HG03135 (cell line): ENCODE measurements at regions not wholly inside any gene's neighbourhood (a gene's known extent, or its start where the extent isn't known, plus 50 kb on each side); places are given as distances from the start of the nearest gene placed in this dataset.
"Not testable (repeated sequence)": the region's sequence is repeated elsewhere in the genome, so short reads cannot be mapped to it uniquely, and the experiment has no call there.

Source experiments
- ATAC-seq: cut with Tn5 transposase; IDR thresholded peaks from one replicate; pipeline ENCODE4 v1.9.1; 2021; ENCODE audit warnings: mild to moderate bottlenecking, moderate library complexity; ENCODE audit not compliant: unreplicated experiment

- no peak for ATAC-seq
Observed at GRCh38 chr10:56537984-56538383, 176.9 kb upstream of the ZWINT start.

- ATAC-seq: no peak
Observed at GRCh38 chr10:56522166-56522565, 161.1 kb upstream of the ZWINT start.

GRCh38 chr10:56508562-56508961 lies 147.5 kb upstream of the ZWINT start:
- ATAC-seq: no peak

DNA sequence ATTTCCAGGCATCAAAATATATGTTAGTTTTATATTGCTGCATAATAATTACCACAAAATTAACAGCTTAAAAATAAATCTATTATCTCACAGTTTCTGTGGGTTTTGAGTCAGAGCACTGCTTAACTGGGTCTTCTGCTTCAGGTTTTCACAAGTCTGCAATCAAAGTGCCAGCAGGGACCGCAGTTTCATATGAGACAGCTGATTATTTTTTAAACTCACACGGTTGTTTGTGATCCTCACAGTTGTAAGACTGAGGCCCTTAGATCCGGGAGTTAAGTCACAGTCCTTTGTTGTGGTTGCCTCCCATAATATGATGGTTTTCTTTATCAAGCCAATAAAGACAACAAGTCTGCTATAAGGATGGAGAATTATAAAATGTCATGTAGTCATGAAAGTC lies 146.0 kb upstream of the ZWINT start:
- ATAC-seq: no peak

DNA sequence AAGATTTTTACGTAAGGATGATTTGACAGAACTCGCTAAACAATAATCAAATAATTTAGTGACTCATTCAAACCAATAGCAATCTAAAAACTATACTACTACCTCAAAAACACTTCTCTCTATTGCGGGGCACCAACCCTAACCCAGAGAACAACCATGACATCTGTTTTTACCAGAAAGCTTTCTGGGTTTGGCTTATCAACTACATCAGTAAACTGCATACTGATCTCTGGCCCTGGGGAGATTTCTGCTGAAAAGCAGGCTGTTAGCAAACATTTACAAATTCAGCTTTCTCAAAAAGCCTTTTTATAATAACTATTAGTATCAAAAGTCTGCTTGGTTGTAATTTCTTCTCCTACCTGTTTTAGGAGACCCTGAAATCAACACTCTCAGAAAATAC lies 144.5 kb upstream of the ZWINT start:
- no peak for ATAC-seq

DNA sequence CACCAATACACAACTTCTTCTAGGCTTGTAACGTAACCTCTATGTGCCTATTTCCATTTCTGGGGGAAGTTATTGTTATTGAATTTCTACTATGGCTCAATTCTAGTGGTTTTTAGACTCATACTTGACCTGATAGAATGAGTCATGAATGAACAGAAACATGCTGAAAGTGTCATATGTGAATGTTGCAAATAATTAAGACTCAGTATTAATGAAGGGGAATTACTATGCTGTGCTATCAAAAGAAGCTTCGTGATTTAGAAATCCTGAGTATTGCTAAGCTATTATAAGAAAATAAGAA lies 135.1 kb upstream of the ZWINT start:
- no peak for ATAC-seq

DNA sequence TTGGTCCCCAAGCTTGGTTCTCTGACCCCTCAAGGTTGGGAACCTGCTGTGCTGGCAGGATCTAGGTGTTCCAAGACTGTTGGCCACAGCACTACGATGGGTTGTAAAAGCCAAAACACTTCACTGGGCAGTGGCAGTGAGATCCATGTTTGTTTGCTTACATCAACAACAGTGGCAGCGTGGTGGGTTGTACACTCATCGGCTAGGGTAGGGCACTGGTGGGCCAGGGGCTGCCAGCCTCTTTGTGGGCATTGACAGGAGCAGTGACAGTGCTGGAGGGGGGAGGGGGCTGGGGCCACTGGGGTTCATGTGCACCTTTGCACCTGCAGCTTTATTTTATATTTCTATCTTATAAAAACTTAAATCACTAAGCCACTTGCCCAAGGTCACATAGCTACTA lies 126.7 kb upstream of the ZWINT start:
- ATAC-seq: no peak

GRCh38 chr10:56481521-56482091 lies 120.5 kb upstream of the ZWINT start:
- no peak for ATAC-seq

DNA sequence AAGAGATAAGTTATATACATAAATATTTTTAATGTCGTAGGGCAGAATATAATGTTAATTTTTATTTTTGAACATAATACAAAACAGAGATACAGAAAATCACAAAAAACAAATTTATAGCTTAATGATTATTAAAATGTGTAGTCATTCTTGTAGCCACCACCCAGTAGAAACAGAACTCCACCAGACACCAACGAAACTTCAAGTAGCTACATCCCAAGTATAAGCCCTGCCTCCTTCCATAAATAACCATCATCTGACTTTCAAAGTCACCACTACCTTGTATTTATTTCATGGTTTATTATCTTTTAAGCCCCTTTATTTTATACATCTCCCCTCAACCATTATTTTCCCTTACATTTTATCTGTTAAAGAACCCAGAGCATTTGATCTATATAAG lies 111.9 kb upstream of the ZWINT start:
- ATAC-seq: no peak

- ATAC-seq: no peak
Observed at GRCh38 chr10:56470701-56471100, 109.6 kb upstream of the ZWINT start.

- no peak for ATAC-seq
Observed at GRCh38 chr10:56469482-56469881, 108.4 kb upstream of the ZWINT start.

DNA sequence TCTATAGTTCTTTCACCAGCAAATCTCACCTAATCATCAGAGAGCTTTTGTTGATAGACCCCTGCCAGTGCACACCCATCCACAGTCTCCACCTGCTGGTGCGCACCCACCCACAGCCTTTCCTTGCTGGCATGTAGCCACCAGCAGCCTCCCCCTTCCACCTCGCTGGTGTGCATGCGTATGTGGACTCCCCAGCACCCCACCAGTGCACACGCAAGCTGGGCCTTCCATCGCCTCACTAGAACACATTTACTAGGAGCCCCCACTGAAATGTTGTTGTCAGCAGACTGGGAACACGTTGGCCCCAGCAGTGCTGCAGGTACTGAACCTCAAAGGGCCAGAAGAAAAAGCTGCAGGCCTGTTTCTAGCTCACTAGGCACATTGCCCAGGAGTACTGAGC lies 104.9 kb upstream of the ZWINT start:
- ATAC-seq: no peak

DNA sequence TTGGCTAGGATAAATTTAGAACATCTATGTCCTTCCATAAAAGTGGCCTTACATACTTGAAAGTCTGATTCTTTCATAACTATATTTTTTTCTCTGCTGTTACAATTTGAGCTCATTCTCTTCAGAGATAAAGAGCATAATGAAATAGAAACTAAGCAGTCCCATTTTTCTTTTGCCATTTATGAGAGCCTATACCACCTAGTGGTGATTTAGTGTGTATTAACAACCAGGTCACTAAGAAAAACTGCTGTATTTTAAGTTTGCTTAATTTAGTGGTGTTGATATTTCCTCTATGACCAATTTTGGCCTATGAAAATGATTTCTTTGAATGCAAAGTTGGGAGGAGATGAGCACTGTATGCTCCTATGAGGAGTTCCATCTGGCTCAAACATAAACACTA lies 88.7 kb upstream of the ZWINT start:
- no peak for ATAC-seq

DNA sequence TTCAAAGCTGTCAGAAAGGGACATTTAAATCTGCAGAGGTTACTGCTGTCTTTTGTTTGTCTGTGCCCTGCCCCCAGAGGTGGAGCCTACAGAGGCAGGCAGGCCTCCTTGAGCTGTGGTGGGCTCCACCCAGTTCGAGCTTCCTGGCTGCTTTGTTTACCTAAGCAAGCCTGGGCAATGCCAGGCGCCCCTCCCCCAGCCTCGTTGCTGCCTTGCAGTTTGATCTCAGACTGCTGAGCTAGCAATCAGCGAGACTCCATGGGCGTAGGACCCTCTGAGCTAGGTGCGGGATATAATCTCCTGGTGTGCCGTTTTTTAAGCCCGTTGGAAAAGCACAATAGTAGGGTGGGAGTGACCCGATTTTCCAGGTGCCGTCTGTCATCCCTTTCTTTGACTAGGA lies 86.6 kb upstream of the ZWINT start:
- ATAC-seq: not testable (repeated sequence)

GRCh38 chr10:56441337-56441736 lies 80.3 kb upstream of the ZWINT start:
- not testable (repeated sequence) for ATAC-seq
